GM12878 (cell line): ENCODE measurements at regions not wholly inside any gene's neighbourhood (a gene's known extent, or its start where the extent isn't known, plus 50 kb on each side); places are given as distances from the start of the nearest gene placed in this dataset.

ENCODE experiments used
- ATAC-seq: fragments of 200-7000 bp; cut with Tn5 transposase; 3 replicates; pipeline ENCODE4 v1.9.1; 2020; ENCODE audit warnings: mild to moderate bottlenecking, moderate library complexity
- BruUV-seq: library from RNA; stranded (reverse); fragments of 400-500 nt; replicated peaks from 2 replicates; lab custom pipeline; 2021; lab: Mats Ljungman, UMichigan
- CTCF ChIA-PET: fragments of 300-600 bp; sonication (Branson Sonifier 250); formaldehyde crosslinking; extraction: SDS; loops from one replicate; lab custom pipeline; 2021; ENCODE audit warnings: inconsistent platforms; lab: Yijun Ruan, JAX
- POLR2A ChIA-PET: fragments of 350-600 bp; formaldehyde crosslinking; extraction: SDS; loops from one replicate; lab custom pipeline; 2021; ENCODE audit warnings: inconsistent platforms; lab: Charles Lee
- RAD21 ChIA-PET: fragments of 300-600 bp; sonication (Branson Sonifier 250); formaldehyde crosslinking; loops from one replicate; lab custom pipeline; 2023; ENCODE audit warnings: antibody characterized with exemption; ENCODE audit not compliant: unreplicated experiment; lab: Charles Lee
- SMC1A ChIA-PET: fragments of 300-600 bp; sonication (Branson Sonifier 250); formaldehyde crosslinking; loops from one replicate; lab custom pipeline; 2023; ENCODE audit not compliant: unreplicated experiment, uncharacterized antibody; lab: Charles Lee
- DNase-seq: peaks from one replicate; pipeline ENCODE4 v3.0.0-alpha.2; 2011; ENCODE audit warnings: low read depth, low spot score
- FAIRE-seq: peaks from 3 replicates; lab custom pipeline; 2011; peaks lifted over from hg19 to GRCh38; lab: Jason Lieb, UNC
- H2AFZ ChIP-seq: 2 replicates; pipeline ENCODE4 v1.6.0; 2011; ENCODE audit warnings: low read depth, low read length, control low read depth; ENCODE audit not compliant: control insufficient read depth
- H3K27ac ChIP-seq: 2 replicates; pipeline ENCODE4 v1.5.1; 2011; ENCODE audit warnings: control low read depth; ENCODE audit not compliant: control insufficient read depth, insufficient read depth
- H3K27me3 ChIP-seq, 2 experiments: replicated peaks in 1 of 2; 2 replicates each; pipeline versions ENCODE4 v1.6.0 to v1.6.1; 2011; ENCODE audit warnings: low read length in 1 of 2; ENCODE audit not compliant: control insufficient read depth in 2 of 2, insufficient read depth in 2 of 2
- H3K36me3 ChIP-seq, 2 experiments: 2 replicates each; pipeline ENCODE4 v1.5.1; 2011; ENCODE audit warnings: low read length in 1 of 2; ENCODE audit not compliant: control insufficient read depth in 2 of 2, insufficient read depth in 2 of 2
- H3K4me1 ChIP-seq: 2 replicates; pipeline ENCODE4 v1.6.1; 2011; ENCODE audit warnings: mild to moderate bottlenecking, low read length, moderate library complexity, mixed read lengths; ENCODE audit not compliant: control insufficient read depth, insufficient read depth
- H3K4me2 ChIP-seq: 2 replicates; pipeline ENCODE4 v1.6.0; 2011; ENCODE audit warnings: control low read depth; ENCODE audit not compliant: control insufficient read depth, insufficient read depth
- H3K4me3 ChIP-seq: fragments of 200-600 bp; sonication (generic); 2 replicates; pipeline ENCODE4 v1.5.1; 2016
- H3K79me2 ChIP-seq: 2 replicates; pipeline ENCODE4 v1.6.0; 2011; ENCODE audit warnings: low read length; ENCODE audit not compliant: control insufficient read depth, insufficient read depth
- H3K9ac ChIP-seq: 2 replicates; pipeline ENCODE4 v1.8.0; 2011; ENCODE audit warnings: low read length, control low read depth, mixed read lengths; ENCODE audit not compliant: control insufficient read depth, insufficient read depth
- H3K9me3 ChIP-seq: replicated peaks from 3 replicates; pipeline ENCODE4 v1.5.1; 2011; ENCODE audit warnings: mild to moderate bottlenecking, low read length; ENCODE audit not compliant: control insufficient read depth, insufficient read depth
- H4K20me1 ChIP-seq: 2 replicates; pipeline ENCODE4 v1.6.0; 2011; ENCODE audit not compliant: control insufficient read depth, insufficient read depth
- CBFB ChIP-seq: IDR thresholded peaks from 2 replicates; pipeline ENCODE4 v1.6.1; 2016; ENCODE audit warnings: antibody characterized with exemption, low read depth
- CREM ChIP-seq: IDR thresholded peaks from 2 replicates; pipeline ENCODE4 v1.6.1; 2014; ENCODE audit warnings: antibody characterized with exemption, low read depth
- DPF2 ChIP-seq: fragments of 450-650 bp; IDR thresholded peaks from 2 replicates; pipeline ENCODE4 v1.6.1; 2017; ENCODE audit warnings: mild to moderate bottlenecking
- IRF4 ChIP-seq: IDR thresholded peaks from 2 replicates; pipeline ENCODE4 v1.6.1; 2011; ENCODE audit warnings: low read depth, low read length
- MEF2B ChIP-seq: fragments of 450-650 bp; IDR thresholded peaks from 2 replicates; pipeline ENCODE4 v1.6.1; 2018; ENCODE audit warnings: mild to moderate bottlenecking, moderate library complexity; ENCODE audit not compliant: partially characterized antibody, poor library complexity, severe bottlenecking
- NFXL1 ChIP-seq: fragments of 450-650 bp; IDR thresholded peaks from 2 replicates; pipeline ENCODE4 v1.6.1; 2017; ENCODE audit warnings: antibody characterized with exemption, mild to moderate bottlenecking, borderline replicate concordance
- NR2F1 ChIP-seq: fragments of 450-650 bp; conservative IDR thresholded peaks from 2 replicates; pipeline ENCODE4 v1.6.1; 2017; ENCODE audit warnings: mild to moderate bottlenecking
- POLR2A ChIP-seq: IDR thresholded peaks from 2 replicates; pipeline ENCODE4 v1.6.1; 2011; ENCODE audit warnings: low read depth, mild to moderate bottlenecking, low read length
- RUNX3 ChIP-seq: IDR thresholded peaks from 2 replicates; pipeline ENCODE4 v1.6.1; 2012; ENCODE audit warnings: low read length, inconsistent platforms
- SP1 ChIP-seq: IDR thresholded peaks from one replicate; pipeline ENCODE4 v1.6.1; 2011; ENCODE audit warnings: low read depth, low read length
- SRF ChIP-seq, 2 experiments: IDR thresholded peaks; 2 replicates each; pipeline ENCODE4 v1.6.1; 2011; ENCODE audit warnings: low read depth in 2 of 2, low read length in 2 of 2, mild to moderate bottlenecking in 1 of 2, moderate library complexity in 1 of 2
- SUZ12 ChIP-seq: fragments of 200-600 bp; sonication (generic); IDR thresholded peaks from one replicate; pipeline ENCODE4 v1.6.1; 2018; ENCODE audit warnings: antibody characterized with exemption, mild to moderate bottlenecking; ENCODE audit not compliant: unreplicated experiment
- TCF12 ChIP-seq: IDR thresholded peaks from 2 replicates; pipeline ENCODE4 v1.6.1; 2011; ENCODE audit warnings: low read depth, mild to moderate bottlenecking, low read length
- ZSCAN29 ChIP-seq: fragments of 450-650 bp; IDR thresholded peaks from 2 replicates; pipeline ENCODE4 v1.6.1; 2017; ENCODE audit warnings: mild to moderate bottlenecking, moderate library complexity
- in situ Hi-C: fragments of 300-500 bp; cut with MboI; formaldehyde crosslinking; loops from 9 replicates; pipeline ENCODE4 v1.14.3; 2018; ENCODE audit warnings: mixed read lengths
- intact Hi-C: fragments of 100-400 bp; cut with micrococcal nuclease; formaldehyde crosslinking; loops from one replicate; pipeline ENCODE4 v1.14.2; 2022; ENCODE audit not compliant: unreplicated experiment

DNA sequence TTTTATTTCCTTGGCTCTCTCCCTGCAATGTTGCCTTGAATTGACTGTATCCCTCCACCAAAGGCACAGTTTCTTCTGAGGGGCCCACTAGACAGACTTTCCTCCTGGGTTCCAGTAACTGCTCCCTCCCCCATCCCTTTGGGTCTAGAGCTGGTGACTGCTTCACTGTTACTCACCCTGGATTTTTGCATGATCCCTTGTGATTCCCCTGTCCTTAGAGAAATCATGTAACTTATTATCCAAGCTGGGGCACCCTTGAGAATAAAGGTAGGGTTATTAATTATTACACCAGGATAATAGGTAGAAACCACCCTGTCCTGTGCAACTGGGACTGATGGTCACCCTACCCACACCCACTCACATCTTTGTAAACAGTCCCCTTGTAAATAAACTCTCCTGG is 67.5 kb upstream of the FYN start:
- POLR2A ChIA-PET = no interaction called here
- Histone ChIP-seq H3K4me3 (no peak overlapping the region), H2AFZ (no peak overlapping the region), H3K79me2 (no peaks in the 10 kb centered on the region), H4K20me1 (no peaks in the 10 kb centered on the region), H3K4me1 (peaks cover 11% of the 10 kb centered on the region), H3K4me2 (no peak overlapping the region), H3K36me3 (no peaks in the 10 kb centered on the region), H3K9me3 (peaks cover 5% of the 10 kb centered on the region; the same call in 1 of the 3 replicates), H3K27me3 (no peaks in the 10 kb centered on the region), H3K9ac (no peak overlapping the region), H3K27ac (no peak overlapping the region)
- no TSS peak for BruUV-seq
- in situ Hi-C loops (no loop called here), intact Hi-C loops (no loop called here)
- FAIRE-seq = no peak
- TF ChIP-seq MEF2B = no peak
- no peak for TF ChIP-seq SUZ12
- TF ChIP-seq ZSCAN29 = no peak
- TF ChIP-seq IRF4 = no peak
- TF ChIP-seq TCF12 = no peak
- no peak for TF ChIP-seq NFXL1
- no peak for TF ChIP-seq CREM
- TF ChIP-seq SRF (IDR thresholded peaks at IDR 0.05; ENCODE audit: low read depth in 2 of 2, low read length in 2 of 2) = no peak
- TF ChIP-seq SP1 = no peak
- TF ChIP-seq NR2F1 = no peak
- no peak for TF ChIP-seq RUNX3
- no peak for TF ChIP-seq POLR2A
- no peak for TF ChIP-seq CBFB
- no peak for TF ChIP-seq DPF2
- ATAC-seq = no peak
- SMC1A ChIA-PET = no interaction called here
- no peak for DNase-seq
- RAD21 ChIA-PET = no interaction called here
- CTCF ChIA-PET = no interaction called here
